ENCODE measurements at regions not wholly inside any gene's neighbourhood (a gene's known extent, or its start where the extent isn't known, plus 50 kb on each side); places are given as distances from the start of the nearest gene placed in this dataset.

GRCh38 chr5:32975656-32976375, 264.7 kb downstream of the NPR3 start:
- no peak overlapping the region for H3K4me3 ChIP-seq (ENCODE audit: low read length)
- H3K27ac ChIP-seq (ENCODE audit: low read length), result no peak overlapping the region
- H3K9ac ChIP-seq (ENCODE audit: low read length), result no peak overlapping the region
- no peaks in the 10 kb centered on the region for H3K9me3 ChIP-seq (ENCODE audit: insufficient read depth, low read length)
- H4K20me1 ChIP-seq (ENCODE audit: insufficient read depth, low read length), result no peaks in the 10 kb centered on the region
- H3K79me2 ChIP-seq (ENCODE audit: low read length), result no peaks in the 10 kb centered on the region
- H3K27me3 ChIP-seq (ENCODE audit: low read depth, low read length), result no peaks in the 10 kb centered on the region
- no peak overlapping the region for H3K4me2 ChIP-seq (ENCODE audit: low read length)
- no peaks in the 10 kb centered on the region for H3K4me1 ChIP-seq (ENCODE audit: low read length)
- TF ChIP-seq CTCF (IDR thresholded peaks at IDR 0.05; ENCODE audit: low read depth, low read length) (no peak), EZH2phosphoT487 (IDR thresholded peaks at IDR 0.05; ENCODE audit: low read depth) (no peak)
- H3K36me3 ChIP-seq (replicated peaks; ENCODE audit: low read depth, low read length), result no peaks in the 10 kb centered on the region
- no peak overlapping the region for H2AFZ ChIP-seq (ENCODE audit: low read depth, low read length)

- Histone ChIP-seq H2AFZ (ENCODE audit: low read depth, low read length) (no peak overlapping the region), H3K79me2 (ENCODE audit: low read length) (no peaks in the 10 kb centered on the region), H3K36me3 (replicated peaks; ENCODE audit: low read depth, low read length) (no peaks in the 10 kb centered on the region), H3K4me1 (ENCODE audit: low read length) (no peaks in the 10 kb centered on the region), H3K9me3 (ENCODE audit: insufficient read depth, low read length) (no peaks in the 10 kb centered on the region), H3K27ac (ENCODE audit: low read length) (no peak overlapping the region), H3K27me3 (ENCODE audit: low read depth, low read length) (no peaks in the 10 kb centered on the region), H3K4me2 (ENCODE audit: low read length) (no peak overlapping the region), H4K20me1 (ENCODE audit: insufficient read depth, low read length) (no peaks in the 10 kb centered on the region), H3K4me3 (ENCODE audit: low read length) (no peak overlapping the region), H3K9ac (ENCODE audit: low read length) (no peak overlapping the region)
- TF ChIP-seq EZH2phosphoT487 (IDR thresholded peaks at IDR 0.05; ENCODE audit: low read depth) (no peak), CTCF (IDR thresholded peaks at IDR 0.05; ENCODE audit: low read depth, low read length) (no peak)
Measured at GRCh38 chr5:32981061-32981460, 269.9 kb downstream of the NPR3 start.

- H3K4me3 ChIP-seq (ENCODE audit: low read length), result no peak overlapping the region
- no peaks in the 10 kb centered on the region for H3K9me3 ChIP-seq (ENCODE audit: insufficient read depth, low read length)
- no peaks in the 10 kb centered on the region for H4K20me1 ChIP-seq (ENCODE audit: insufficient read depth, low read length)
- H3K36me3 ChIP-seq (replicated peaks; ENCODE audit: low read depth, low read length), result no peaks in the 10 kb centered on the region
- TF ChIP-seq EZH2phosphoT487 (IDR thresholded peaks at IDR 0.05; ENCODE audit: low read depth) (no peak), CTCF (IDR thresholded peaks at IDR 0.05; ENCODE audit: low read depth, low read length) (no peak)
- no peak overlapping the region for H3K4me2 ChIP-seq (ENCODE audit: low read length)
- no peaks in the 10 kb centered on the region for H3K27me3 ChIP-seq (ENCODE audit: low read depth, low read length)
- H3K27ac ChIP-seq (ENCODE audit: low read length), result no peak overlapping the region
- H2AFZ ChIP-seq (ENCODE audit: low read depth, low read length), result no peak overlapping the region
- H3K9ac ChIP-seq (ENCODE audit: low read length), result no peak overlapping the region
- no peaks in the 10 kb centered on the region for H3K79me2 ChIP-seq (ENCODE audit: low read length)
- no peaks in the 10 kb centered on the region for H3K4me1 ChIP-seq (ENCODE audit: low read length)
Measured at GRCh38 chr5:32984851-32985610, 273.9 kb downstream of the NPR3 start.

- Histone ChIP-seq H3K9me3 (ENCODE audit: insufficient read depth, low read length) (no peaks in the 10 kb centered on the region), H3K4me1 (ENCODE audit: low read length) (no peaks in the 10 kb centered on the region), H3K9ac (ENCODE audit: low read length) (no peak overlapping the region), H3K36me3 (replicated peaks; ENCODE audit: low read depth, low read length) (no peaks in the 10 kb centered on the region), H4K20me1 (ENCODE audit: insufficient read depth, low read length) (no peaks in the 10 kb centered on the region), H3K4me3 (ENCODE audit: low read length) (no peak overlapping the region), H3K27me3 (ENCODE audit: low read depth, low read length) (no peaks in the 10 kb centered on the region), H2AFZ (ENCODE audit: low read depth, low read length) (no peak overlapping the region), H3K79me2 (ENCODE audit: low read length) (no peaks in the 10 kb centered on the region), H3K4me2 (ENCODE audit: low read length) (no peak overlapping the region), H3K27ac (ENCODE audit: low read length) (no peak overlapping the region)
- TF ChIP-seq EZH2phosphoT487 (IDR thresholded peaks at IDR 0.05; ENCODE audit: low read depth) (no peak), CTCF (IDR thresholded peaks at IDR 0.05; ENCODE audit: low read depth, low read length) (no peak)
Measured at GRCh38 chr5:32989815-32990214, 278.7 kb downstream of the NPR3 start.
